ENCODE measurements at regions not wholly inside any gene's neighbourhood (a gene's known extent, or its start where the extent isn't known, plus 50 kb on each side); places are given as distances from the start of the nearest gene placed in this dataset.

GRCh38 chr4:189445613-189446012, 495.1 kb upstream of the FRG1 start:
- Histone ChIP-seq H3K27ac (ENCODE audit: low read depth, low read length) (no peak overlapping the region), H2AFZ (ENCODE audit: low read depth, low read length, poor library complexity, severe bottlenecking) (no peak overlapping the region), H3K4me3 (replicated peaks in 1 of 2; ENCODE audit: low read depth in 1 of 2, low read length in 2 of 2) (no peak overlapping the region), H3K9me2 (ENCODE audit: insufficient read depth) (no peaks in the 10 kb centered on the region), H3K4me2 (ENCODE audit: low read length) (no peak overlapping the region), H3K79me2 (ENCODE audit: insufficient read depth, low read length) (no peaks in the 10 kb centered on the region), H3K4me1 (ENCODE audit: control insufficient read depth in 1 of 2, insufficient read depth in 2 of 2, low read length in 2 of 2) (no peaks in the 10 kb centered on the region), H4K20me1 (ENCODE audit: insufficient read depth) (no peaks in the 10 kb centered on the region), H3K27me3 (ENCODE audit: insufficient read depth, low read length) (no peaks in the 10 kb centered on the region), H3K36me3 (ENCODE audit: control insufficient read depth in 1 of 2, insufficient read depth in 2 of 2, low read length in 2 of 2) (no peaks in the 10 kb centered on the region), H3K9me3 (ENCODE audit: control insufficient read depth in 1 of 2, insufficient read depth in 1 of 2, low read depth in 1 of 2, low read length in 2 of 2) (no peaks in the 10 kb centered on the region), H3K9ac (ENCODE audit: low read length) (no peak overlapping the region)
- RAD21 ChIA-PET (ENCODE audit: low non-redundant PET in 1 of 2, low total read pairs in 2 of 2, uncharacterized antibody in 2 of 2, unreplicated experiment in 2 of 2) = no interaction called here
- CTCF ChIA-PET = no interaction called here
- DNase-seq (ENCODE audit: low read depth, low spot score) (no peak), ATAC-seq (no peak)
- no peak for TF ChIP-seq SP1 (IDR thresholded peaks at IDR 0.05; ENCODE audit: low read depth)
- no TSS peak for BruUV-seq (replicated peaks)
- POLR2A ChIA-PET = no interaction called here
- intact Hi-C loops (cut with micrococcal nuclease) = no loop called here

GRCh38 chr4:189463734-189464133, 476.9 kb upstream of the FRG1 start:
- BruUV-seq (replicated peaks) = no TSS peak
- Histone ChIP-seq H2AFZ (ENCODE audit: low read depth, low read length, poor library complexity, severe bottlenecking) (no peak overlapping the region), H3K4me2 (ENCODE audit: low read length) (no peak overlapping the region), H3K36me3 (ENCODE audit: control insufficient read depth in 1 of 2, insufficient read depth in 2 of 2, low read length in 2 of 2) (no peaks in the 10 kb centered on the region), H3K27me3 (ENCODE audit: insufficient read depth, low read length) (0 out of 2 replicates have a peak, but pooled peaks cover 2% of the 10 kb centered on the region), H3K9me2 (ENCODE audit: insufficient read depth) (no peaks in the 10 kb centered on the region), H3K79me2 (ENCODE audit: insufficient read depth, low read length) (no peaks in the 10 kb centered on the region), H4K20me1 (ENCODE audit: insufficient read depth) (no peaks in the 10 kb centered on the region), H3K9me3 (ENCODE audit: control insufficient read depth in 1 of 2, insufficient read depth in 1 of 2, low read depth in 1 of 2, low read length in 2 of 2) (no peaks in the 10 kb centered on the region), H3K9ac (ENCODE audit: low read length) (no peak overlapping the region), H3K27ac (ENCODE audit: low read depth, low read length) (no peak overlapping the region), H3K4me1 (ENCODE audit: control insufficient read depth in 1 of 2, insufficient read depth in 2 of 2, low read length in 2 of 2) (no peaks in the 10 kb centered on the region), H3K4me3 (replicated peaks in 1 of 2; ENCODE audit: low read depth in 1 of 2, low read length in 2 of 2) (no peak overlapping the region)
- intact Hi-C loops (cut with micrococcal nuclease) = no loop called here
- CTCF ChIA-PET = no interaction called here
- POLR2A ChIA-PET = no interaction called here
- DNase-seq (ENCODE audit: low read depth, low spot score) (no peak), ATAC-seq (no peak)
- no peak for TF ChIP-seq ZFX (IDR thresholded peaks at IDR 0.05)
- no peak for TF ChIP-seq ATF3 (IDR thresholded peaks at IDR 0.05)
- TF ChIP-seq CEBPB (IDR thresholded peaks at IDR 0.05; ENCODE audit: low read depth) = no peak
- TF ChIP-seq ZNF274 (IDR thresholded peaks at IDR 0.05; ENCODE audit: low read depth, low read length) = no peak
- RAD21 ChIA-PET (ENCODE audit: low non-redundant PET in 1 of 2, low total read pairs in 2 of 2, uncharacterized antibody in 2 of 2, unreplicated experiment in 2 of 2) = no interaction called here
